ENCODE measurements at regions not wholly inside any gene's neighbourhood (a gene's known extent, or its start where the extent isn't known, plus 50 kb on each side); places are given as distances from the start of the nearest gene placed in this dataset.

- H3K9me2 ChIP-seq (ENCODE audit: insufficient read depth), result peaks cover 7% of the 10 kb centered on the region; the same call in 1 of the 2 replicates
- H3K4me2 ChIP-seq, result no peak overlapping the region
- H3K4me1 ChIP-seq (ENCODE audit: insufficient read depth), result no peaks in the 10 kb centered on the region
- Mint-ChIP-seq H3K4me3 (no peak overlapping the region), H3K9me3 (no peaks in the 10 kb centered on the region; the same call in 2 of the 3 replicates), H3K36me3 (ENCODE audit: low read depth) (no peaks in the 10 kb centered on the region), H3K27me3 (ENCODE audit: insufficient read depth, low read depth, poor library complexity) (no peaks in the 10 kb centered on the region), H3K27ac (no peak overlapping the region), H3K4me1 (no peaks in the 10 kb centered on the region)
- no peaks in the 10 kb centered on the region for H3F3A ChIP-seq (replicated peaks; ENCODE audit: low read depth)
- no peak overlapping the region for H3K27ac ChIP-seq (ENCODE audit: low read depth)
- no peak overlapping the region for H3K4me3 ChIP-seq
- ATAC-seq (no peak), DNase-seq (ENCODE audit: low spot score) (no peak)
- H2AFZ ChIP-seq, result no peak overlapping the region
- no peaks in the 10 kb centered on the region for H3K27me3 ChIP-seq (ENCODE audit: insufficient read depth)
- no peak for TF ChIP-seq EZH2 (IDR thresholded peaks at IDR 0.05; ENCODE audit: low read depth, unreplicated experiment)
- no peak for TF ChIP-seq JUNB (IDR thresholded peaks at IDR 0.05; ENCODE audit: unreplicated experiment)
- TF ChIP-seq ZNF114 (CRISPR knock-in tag; IDR thresholded peaks at IDR 0.05), result no peak
- no peak for TF ChIP-seq EZH2phosphoT487 (IDR thresholded peaks at IDR 0.05; ENCODE audit: unreplicated experiment)
- no peak for TF ChIP-seq STAT1 (IDR thresholded peaks at IDR 0.05; ENCODE audit: unreplicated experiment)
- no peak for TF ChIP-seq REST (IDR thresholded peaks at IDR 0.05; ENCODE audit: unreplicated experiment)
- TF ChIP-seq POLR2AphosphoS5 (IDR thresholded peaks at IDR 0.05; ENCODE audit: low read depth), result no peak
- TF ChIP-seq ZNF331 (CRISPR knock-in tag; IDR thresholded peaks at IDR 0.05; ENCODE audit: low read depth), result no peak
- TF ChIP-seq ZNF462 (CRISPR knock-in tag; IDR thresholded peaks at IDR 0.05), result no peak
- no peak for TF ChIP-seq CTCF (conservative IDR thresholded peaks at IDR 0.05; ENCODE audit: low read depth in 2 of 2)
- no peak for TF ChIP-seq CREB1 (CRISPR knock-in tag; IDR thresholded peaks at IDR 0.05; ENCODE audit: low read depth)
- TF ChIP-seq ETS1 (IDR thresholded peaks at IDR 0.05), result no peak
- no peak for TF ChIP-seq NANOG (IDR thresholded peaks at IDR 0.05; ENCODE audit: borderline replicate concordance)
- H4K20me1 ChIP-seq (replicated peaks; ENCODE audit: insufficient read depth), result no peaks in the 10 kb centered on the region
- H3K79me2 ChIP-seq (replicated peaks; ENCODE audit: insufficient read depth), result no peaks in the 10 kb centered on the region
- no peaks in the 10 kb centered on the region for H3K36me3 ChIP-seq (ENCODE audit: insufficient read depth)
Observed at GRCh38 chr7:49418963-49419362, 354.5 kb upstream of the VWC2 start.

Measured in GM23338 (cell line).